Keratinocyte (primary cell): ENCODE measurements at regions not wholly inside any gene's neighbourhood (a gene's known extent, or its start where the extent isn't known, plus 50 kb on each side); places are given as distances from the start of the nearest gene placed in this dataset.

Experiments
- EZH2 ChIP-seq: IDR thresholded peaks from one replicate; pipeline ENCODE4 v1.6.1; 2012; ENCODE audit warnings: inconsistent platforms, mild to moderate bottlenecking, low read length, moderate library complexity
- TF ChIP-seq, protein P1 (sequence below), 3 experiments: IDR thresholded peaks in 1 of 3; conservative IDR thresholded peaks in 1 of 3; optimal IDR thresholded peaks in 1 of 3; 2 replicates in 2 of 3; 3 replicates in 1 of 3; pipeline versions ENCODE3 to v1.5.1; 2011; ENCODE audit warnings: low read length in 3 of 3, mild to moderate bottlenecking in 3 of 3, moderate library complexity in 2 of 3, control low read depth in 1 of 3, inconsistent platforms in 1 of 3; ENCODE audit not compliant: insufficient read depth in 2 of 3; ENCODE audit errors: extremely low read depth in 1 of 3

DNA sequence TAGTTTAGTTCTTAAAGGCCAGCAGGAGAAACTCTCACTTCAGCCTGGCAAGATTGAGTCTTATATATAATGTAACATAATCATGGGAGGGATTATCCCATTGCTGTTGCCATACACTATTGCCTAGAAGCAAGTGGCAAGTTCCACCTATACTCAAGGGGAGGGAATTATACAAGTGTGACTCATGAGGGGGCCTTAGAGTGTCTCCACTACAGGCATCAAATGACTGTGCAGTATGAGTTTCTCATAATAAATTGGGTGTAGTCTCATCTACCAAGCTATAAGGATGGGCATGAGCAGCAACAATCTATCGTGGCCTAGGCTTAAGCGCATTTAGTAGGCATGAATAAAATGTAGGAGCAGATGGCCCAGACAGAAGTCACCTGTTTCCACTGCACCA lies 89.1 kb upstream of the C1GALT1C1 start:
- TF ChIP-seq, protein P1, sequence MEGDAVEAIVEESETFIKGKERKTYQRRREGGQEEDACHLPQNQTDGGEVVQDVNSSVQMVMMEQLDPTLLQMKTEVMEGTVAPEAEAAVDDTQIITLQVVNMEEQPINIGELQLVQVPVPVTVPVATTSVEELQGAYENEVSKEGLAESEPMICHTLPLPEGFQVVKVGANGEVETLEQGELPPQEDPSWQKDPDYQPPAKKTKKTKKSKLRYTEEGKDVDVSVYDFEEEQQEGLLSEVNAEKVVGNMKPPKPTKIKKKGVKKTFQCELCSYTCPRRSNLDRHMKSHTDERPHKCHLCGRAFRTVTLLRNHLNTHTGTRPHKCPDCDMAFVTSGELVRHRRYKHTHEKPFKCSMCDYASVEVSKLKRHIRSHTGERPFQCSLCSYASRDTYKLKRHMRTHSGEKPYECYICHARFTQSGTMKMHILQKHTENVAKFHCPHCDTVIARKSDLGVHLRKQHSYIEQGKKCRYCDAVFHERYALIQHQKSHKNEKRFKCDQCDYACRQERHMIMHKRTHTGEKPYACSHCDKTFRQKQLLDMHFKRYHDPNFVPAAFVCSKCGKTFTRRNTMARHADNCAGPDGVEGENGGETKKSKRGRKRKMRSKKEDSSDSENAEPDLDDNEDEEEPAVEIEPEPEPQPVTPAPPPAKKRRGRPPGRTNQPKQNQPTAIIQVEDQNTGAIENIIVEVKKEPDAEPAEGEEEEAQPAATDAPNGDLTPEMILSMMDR (optimal IDR thresholded peaks at IDR 0.05 in 1 of 3, IDR thresholded peaks at IDR 0.05 in 1 of 3, conservative IDR thresholded peaks at IDR 0.05 in 1 of 3; ENCODE audit: extremely low read depth in 1 of 3, insufficient read depth in 2 of 3, low read length in 3 of 3), result no peak
- TF ChIP-seq EZH2, result no peak
